ENCODE measurements at regions not wholly inside any gene's neighbourhood (a gene's known extent, or its start where the extent isn't known, plus 50 kb on each side); places are given as distances from the start of the nearest gene placed in this dataset.

GRCh38 chr2:6506361-6506794, 359.3 kb downstream of the CMPK2 start:
- Histone ChIP-seq H3K4me1 (ENCODE audit: control insufficient read depth, insufficient read depth, low read length) (no peaks in the 10 kb centered on the region), H3K36me3 (ENCODE audit: control insufficient read depth, insufficient read depth, low read length) (no peaks in the 10 kb centered on the region; the same call in 1 of the 2 replicates), H3K27ac (ENCODE audit: low read length) (no peak overlapping the region), H3K9me3 (ENCODE audit: control insufficient read depth, insufficient read depth, low read depth, low read length) (no peaks in the 10 kb centered on the region), H3K4me3 (ENCODE audit: low read depth in 2 of 2, low read length in 2 of 2) (no peak overlapping the region), H3K27me3 (ENCODE audit: control insufficient read depth, insufficient read depth, low read length) (no peaks in the 10 kb centered on the region)
- no peak for TF ChIP-seq POLR2AphosphoS5 (IDR thresholded peaks at IDR 0.05; ENCODE audit: low read depth, low read length)
- TF ChIP-seq REST (IDR thresholded peaks at IDR 0.05; ENCODE audit: insufficient read depth in 1 of 2, low read depth in 2 of 2, low read length in 1 of 2): no peak
- TF ChIP-seq SIN3A (IDR thresholded peaks at IDR 0.05; ENCODE audit: borderline replicate concordance, insufficient read depth, low read depth, low read length): no peak
- TF ChIP-seq CTCF (IDR thresholded peaks at IDR 0.05): no peak
- TF ChIP-seq TCF7L2 (IDR thresholded peaks at IDR 0.05; ENCODE audit: low read depth, low read length): no peak
- ATAC-seq (no peak), DNase-seq (ENCODE audit: low read depth, low spot score) (no peak)
- BruUV-seq (replicated peaks): no TSS peak
- ChIA-PET CTCF (no interaction called here), POLR2A (no interaction called here)
- in situ Hi-C loops (cut with HindIII; ENCODE audit: low pct_unique_long_range_greater_than_20kb, low sequenced_read_pairs) (no loop called here), intact Hi-C loops (cut with micrococcal nuclease; ENCODE audit: unreplicated experiment) (no loop called here)

GRCh38 chr2:6506859-6507258, 358.8 kb downstream of the CMPK2 start:
- intact Hi-C loops (cut with micrococcal nuclease; ENCODE audit: unreplicated experiment) (no loop called here), in situ Hi-C loops (cut with HindIII; ENCODE audit: low pct_unique_long_range_greater_than_20kb, low sequenced_read_pairs) (no loop called here)
- no peaks in the 10 kb centered on the region; the same call in 1 of the 2 replicates for H3K36me3 ChIP-seq (ENCODE audit: control insufficient read depth, insufficient read depth, low read length)
- no peaks in the 10 kb centered on the region for H3K9me3 ChIP-seq (ENCODE audit: control insufficient read depth, insufficient read depth, low read depth, low read length)
- ATAC-seq (no peak), DNase-seq (ENCODE audit: low read depth, low spot score) (no peak)
- H3K4me1 ChIP-seq (ENCODE audit: control insufficient read depth, insufficient read depth, low read length): no peaks in the 10 kb centered on the region
- TF ChIP-seq REST (IDR thresholded peaks at IDR 0.05; ENCODE audit: insufficient read depth in 1 of 2, low read depth in 2 of 2, low read length in 1 of 2) (no peak), SIN3A (IDR thresholded peaks at IDR 0.05; ENCODE audit: borderline replicate concordance, insufficient read depth, low read depth, low read length) (no peak), TCF7L2 (IDR thresholded peaks at IDR 0.05; ENCODE audit: low read depth, low read length) (no peak), CTCF (IDR thresholded peaks at IDR 0.05) (no peak)
- POLR2A ChIA-PET: no interaction called here
- H3K27ac ChIP-seq (ENCODE audit: low read length): no peak overlapping the region
- H3K27me3 ChIP-seq (ENCODE audit: control insufficient read depth, insufficient read depth, low read length): no peaks in the 10 kb centered on the region
- H3K4me3 ChIP-seq (ENCODE audit: low read depth in 2 of 2, low read length in 2 of 2): no peak overlapping the region
- no TSS peak for BruUV-seq (replicated peaks)
- CTCF ChIA-PET: no interaction called here
